MCF 10A (cell line): ENCODE measurements at regions not wholly inside any gene's neighbourhood (a gene's known extent, or its start where the extent isn't known, plus 50 kb on each side); places are given as distances from the start of the nearest gene placed in this dataset.

Experiments
- BruUV-seq: library from RNA; stranded (reverse); fragments of 400-500 nt; replicated peaks from 2 replicates; lab custom pipeline; 2021; lab: Mats Ljungman, UMichigan
- CTCF ChIA-PET: fragments of 300-600 bp; sonication (Branson Sonifier 250); formaldehyde crosslinking; extraction: SDS; loops from one replicate; lab custom pipeline; 2021; ENCODE audit warnings: antibody characterized with exemption, inconsistent platforms; lab: Yijun Ruan, JAX
- POLR2A ChIA-PET: fragments of 300-600, 350-650 bp; sonication (Branson Sonifier 250); formaldehyde crosslinking; extraction: SDS; loops from one replicate; lab custom pipeline; 2020; ENCODE audit warnings: antibody characterized with exemption, inconsistent platforms; lab: Yijun Ruan, JAX
- DNase-seq: peaks from one replicate; pipeline ENCODE4 v3.0.0-alpha.2; 2018; ENCODE audit not compliant: unreplicated experiment
- H3K27ac Mint-ChIP-seq: one replicate; pipeline ENCODE4 v1.8.0; 2022; ENCODE audit warnings: mild to moderate bottlenecking, low read depth, mixed read lengths; ENCODE audit not compliant: unreplicated experiment
- H3K27me3 Mint-ChIP-seq: one replicate; pipeline ENCODE4 v1.8.0; 2022; ENCODE audit warnings: mixed read lengths; ENCODE audit not compliant: insufficient read depth, unreplicated experiment
- H3K36me3 Mint-ChIP-seq: one replicate; pipeline ENCODE4 v1.8.0; 2022; ENCODE audit warnings: mild to moderate bottlenecking, moderate library complexity, mixed read lengths; ENCODE audit not compliant: insufficient read depth, unreplicated experiment
- H3K4me1 Mint-ChIP-seq: one replicate; pipeline ENCODE4 v1.8.0; 2022; ENCODE audit warnings: mixed read lengths; ENCODE audit not compliant: insufficient read depth, unreplicated experiment
- H3K4me3 Mint-ChIP-seq: one replicate; pipeline ENCODE4 v1.8.0; 2022; ENCODE audit warnings: mild to moderate bottlenecking, moderate library complexity, mixed read lengths; ENCODE audit not compliant: unreplicated experiment
- H3K9me3 Mint-ChIP-seq: one replicate; pipeline ENCODE4 v1.8.0; 2022; ENCODE audit warnings: mixed read lengths; ENCODE audit not compliant: unreplicated experiment
- CTCF ChIP-seq: fragments of 200-600 bp; IDR thresholded peaks from one replicate; pipeline ENCODE4 v1.8.0; 2022; ENCODE audit warnings: antibody characterized with exemption, mild to moderate bottlenecking; ENCODE audit not compliant: unreplicated experiment
- intact Hi-C: fragments of 100-400 bp; cut with micrococcal nuclease; formaldehyde crosslinking; loops from 2 replicates; pipeline ENCODE4 v1.14.1; 2022

- H3K27me3 Mint-ChIP-seq = peaks cover 11% of the 10 kb centered on the region
- intact Hi-C loops = loop anchor here (2.0 kb wide), 1 partner anchor 129 kb away; the partner anchor contains the start of gene TMSB4X
- CTCF ChIA-PET = interaction anchor here (1.5 kb wide), 1 partner anchor 157 kb away, joined by 3 read pairs; no protein-coding TSS in a partner anchor
These were observed 58.9 kb upstream of the FAM9C start for GRCh38 chrX:13103188-13103913.

DNA sequence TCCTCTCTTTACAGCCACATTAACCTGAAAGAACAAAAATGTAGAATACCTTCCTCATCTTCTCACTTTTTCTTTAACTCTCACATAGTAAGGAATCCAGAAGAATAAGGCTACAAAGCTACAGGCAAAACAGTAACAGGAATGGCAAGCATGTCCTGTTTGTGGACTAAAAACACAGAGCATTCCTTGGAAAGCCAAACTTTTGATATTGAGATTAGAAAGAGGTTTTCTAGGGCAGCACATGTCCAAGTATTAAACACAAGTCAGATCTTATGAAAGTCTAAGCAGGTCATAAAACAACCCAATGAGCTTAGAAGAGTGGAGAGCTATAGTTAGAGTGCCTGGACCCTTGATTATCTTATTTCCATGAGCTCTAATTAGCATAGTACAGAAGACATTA lies 58.2 kb upstream of the FAM9C start:
- POLR2A ChIA-PET = interaction anchor here (0.6 kb wide), 1 partner anchor 629 kb away, joined by 3 read pairs; no protein-coding TSS in a partner anchor
- TF ChIP-seq CTCF = no peak
- no TSS peak for BruUV-seq
- Mint-ChIP-seq H3K27me3 (peaks cover 11% of the 10 kb centered on the region), H3K27ac (peak overlapping the region; percentile 81), H3K4me1 (peaks cover 32% of the 10 kb centered on the region), H3K36me3 (no peaks in the 10 kb centered on the region), H3K9me3 (no peaks in the 10 kb centered on the region), H3K4me3 (no peak overlapping the region)
- intact Hi-C loops = loop anchor here (2.0 kb wide), 1 partner anchor 128 kb away; the partner anchor contains the start of gene TMSB4X
- DNase-seq = no peak
- CTCF ChIA-PET = interaction anchor here (1.1 to 1.5 kb wide), 2 partner anchors 156 to 288 kb away, joined by 3 read pairs; no protein-coding TSS in a partner anchor

More at GRCh38 chrX:13103188-13103913, 58.9 kb upstream of the FAM9C start:
- Mint-ChIP-seq H3K9me3 (no peaks in the 10 kb centered on the region), H3K36me3 (no peaks in the 10 kb centered on the region), H3K4me3 (no peak overlapping the region), H3K27ac (peak overlapping the region; percentile 81), H3K4me1 (peaks cover 32% of the 10 kb centered on the region)
- peak; percentile 31 for DNase-seq
- BruUV-seq = no TSS peak
- TF ChIP-seq CTCF = no peak
- POLR2A ChIA-PET = interaction anchor here (0.6 kb wide), 1 partner anchor 628 kb away, joined by 3 read pairs; no protein-coding TSS in a partner anchor

GRCh38 chrX:13101441-13102139 lies 57.2 kb upstream of the FAM9C start:
- H3K4me3 Mint-ChIP-seq = peak overlapping the region; percentile 11
- peak; percentile 96 for DNase-seq
- peak overlapping the region; percentile 81 for H3K27ac Mint-ChIP-seq
- no TSS peak for BruUV-seq
- H3K9me3 Mint-ChIP-seq = no peaks in the 10 kb centered on the region
- peaks cover 11% of the 10 kb centered on the region for H3K27me3 Mint-ChIP-seq
- intact Hi-C loops = loop anchor here (1.0 to 2.0 kb wide), 2 partner anchors 127 to 386 kb away; partner anchors contain the start of gene TMSB4X
- H3K4me1 Mint-ChIP-seq = peaks cover 32% of the 10 kb centered on the region
- H3K36me3 Mint-ChIP-seq = no peaks in the 10 kb centered on the region
- CTCF ChIA-PET = interaction anchor here (0.9 to 1.5 kb wide), 3 partner anchors 10 to 287 kb away, joined by 3 to 4 read pairs (median 3); no protein-coding TSS in a partner anchor
- POLR2A ChIA-PET = interaction anchor here (0.7 to 1.4 kb wide), 4 partner anchors 9 to 258 kb away, joined by 3 to 5 read pairs (median 4); no protein-coding TSS in a partner anchor
- no peak for TF ChIP-seq CTCF

- Mint-ChIP-seq H3K4me3 (no peak overlapping the region), H3K27ac (no peak overlapping the region), H3K27me3 (peaks cover 11% of the 10 kb centered on the region), H3K9me3 (no peaks in the 10 kb centered on the region), H3K4me1 (peaks cover 35% of the 10 kb centered on the region), H3K36me3 (no peaks in the 10 kb centered on the region)
- intact Hi-C loops = no loop called here
- BruUV-seq = no TSS peak
- DNase-seq = no peak
- TF ChIP-seq CTCF = no peak
- ChIA-PET POLR2A (no interaction called here), CTCF (interaction anchor here (0.6 kb wide), 2 partner anchors 41 to 782 kb away, joined by 3 to 4 read pairs; no protein-coding TSS in a partner anchor)
These were observed 54.7 kb upstream of the FAM9C start for GRCh38 chrX:13099121-13099520.
